Osteoblast (primary cell): ENCODE measurements at regions not wholly inside any gene's neighbourhood (a gene's known extent, or its start where the extent isn't known, plus 50 kb on each side); places are given as distances from the start of the nearest gene placed in this dataset.

Experiments
- DNase-seq: peaks from one replicate; pipeline ENCODE4 v3.0.0; 2011; ENCODE audit warnings: low spot score, mixed read lengths; ENCODE audit not compliant: insufficient read length; ENCODE audit errors: missing footprints
- H2AFZ ChIP-seq: 2 replicates; pipeline ENCODE4 v1.6.0; 2011; ENCODE audit warnings: mild to moderate bottlenecking, low read length
- H3K27ac ChIP-seq: 2 replicates; pipeline ENCODE4 v1.5.1; 2011; ENCODE audit warnings: mild to moderate bottlenecking, low read depth, low read length, moderate library complexity
- H3K27me3 ChIP-seq: 2 replicates; pipeline ENCODE4 v1.6.0; 2012; ENCODE audit warnings: mild to moderate bottlenecking, control low read depth, inconsistent platforms, low read length, moderate library complexity; ENCODE audit not compliant: insufficient read depth
- H3K36me3 ChIP-seq: 2 replicates; pipeline ENCODE4 v1.5.1; 2011; ENCODE audit warnings: mild to moderate bottlenecking, low read length, control low read depth, moderate library complexity; ENCODE audit not compliant: insufficient read depth
- H3K4me1 ChIP-seq: 2 replicates; pipeline ENCODE4 v1.5.1; 2011; ENCODE audit warnings: mild to moderate bottlenecking, low read length, control low read depth, moderate library complexity; ENCODE audit not compliant: insufficient read depth
- H3K4me2 ChIP-seq: 2 replicates; pipeline ENCODE4 v1.6.0; 2011; ENCODE audit warnings: mild to moderate bottlenecking, low read length; ENCODE audit not compliant: insufficient read depth
- H3K4me3 ChIP-seq: fragments of 200-600 bp; sonication (generic); 3 replicates; pipeline ENCODE4 v1.5.1; 2012; ENCODE audit warnings: mild to moderate bottlenecking, low read length, inconsistent platforms; ENCODE audit not compliant: insufficient read depth
- H3K79me2 ChIP-seq: 2 replicates; pipeline ENCODE4 v1.6.0; 2012; ENCODE audit warnings: mild to moderate bottlenecking, low read length, control low read depth, inconsistent platforms; ENCODE audit not compliant: insufficient read depth
- H3K9me3 ChIP-seq: 2 replicates; pipeline ENCODE4 v1.5.1; 2011; ENCODE audit warnings: low read depth, low read length, control low read depth
- H4K20me1 ChIP-seq: 2 replicates; pipeline ENCODE4 v1.6.0; 2012; ENCODE audit warnings: mild to moderate bottlenecking, low read length, control low read depth; ENCODE audit not compliant: insufficient read depth
- TF ChIP-seq, protein P1 (sequence below): IDR thresholded peaks from 2 replicates; pipeline ENCODE4 v1.5.1; 2011; ENCODE audit warnings: mild to moderate bottlenecking, low read depth, low read length, moderate library complexity; ENCODE audit errors: extremely low read depth

DNA sequence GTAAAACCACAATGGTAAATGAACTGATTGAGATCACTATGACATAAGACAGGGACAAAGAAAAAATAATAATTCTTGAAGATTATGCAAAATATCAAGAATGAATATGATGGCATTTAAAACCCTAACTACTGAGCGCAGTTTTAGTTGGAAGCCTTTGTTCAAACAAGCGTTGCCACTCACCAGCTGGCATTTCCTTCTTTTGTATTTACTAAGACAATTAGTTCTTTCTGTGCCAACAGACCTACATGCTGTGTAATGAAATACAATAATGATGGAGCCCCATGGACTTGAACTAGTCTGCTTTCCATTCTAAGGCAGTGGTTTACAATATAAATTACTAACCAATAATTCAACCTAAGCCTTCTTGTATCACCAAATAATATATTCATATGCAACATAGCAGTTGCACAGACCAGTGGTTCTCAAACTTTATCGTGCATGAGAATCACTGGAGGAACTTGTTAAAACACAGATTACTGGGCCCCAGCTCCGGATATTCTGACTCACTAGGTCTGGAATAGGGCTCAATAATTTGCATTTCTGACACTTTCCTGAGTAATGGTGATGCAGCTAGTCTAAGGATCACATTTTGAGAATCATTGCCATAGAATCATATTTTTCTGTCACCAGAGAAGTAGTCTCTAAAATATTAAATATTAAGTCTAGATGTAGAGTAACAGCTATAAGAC lies 196.4 kb upstream of the MAGEB18 start:
- Histone ChIP-seq H3K4me3 (no peak overlapping the region), H3K4me2 (no peak overlapping the region), H2AFZ (no peak overlapping the region), H3K79me2 (no peaks in the 10 kb centered on the region), H3K9me3 (peaks cover 3% of the 10 kb centered on the region), H4K20me1 (no peaks in the 10 kb centered on the region), H3K27me3 (no peaks in the 10 kb centered on the region), H3K36me3 (no peaks in the 10 kb centered on the region), H3K4me1 (no peaks in the 10 kb centered on the region), H3K27ac (no peak overlapping the region)
- DNase-seq = no peak
- TF ChIP-seq, protein P1, sequence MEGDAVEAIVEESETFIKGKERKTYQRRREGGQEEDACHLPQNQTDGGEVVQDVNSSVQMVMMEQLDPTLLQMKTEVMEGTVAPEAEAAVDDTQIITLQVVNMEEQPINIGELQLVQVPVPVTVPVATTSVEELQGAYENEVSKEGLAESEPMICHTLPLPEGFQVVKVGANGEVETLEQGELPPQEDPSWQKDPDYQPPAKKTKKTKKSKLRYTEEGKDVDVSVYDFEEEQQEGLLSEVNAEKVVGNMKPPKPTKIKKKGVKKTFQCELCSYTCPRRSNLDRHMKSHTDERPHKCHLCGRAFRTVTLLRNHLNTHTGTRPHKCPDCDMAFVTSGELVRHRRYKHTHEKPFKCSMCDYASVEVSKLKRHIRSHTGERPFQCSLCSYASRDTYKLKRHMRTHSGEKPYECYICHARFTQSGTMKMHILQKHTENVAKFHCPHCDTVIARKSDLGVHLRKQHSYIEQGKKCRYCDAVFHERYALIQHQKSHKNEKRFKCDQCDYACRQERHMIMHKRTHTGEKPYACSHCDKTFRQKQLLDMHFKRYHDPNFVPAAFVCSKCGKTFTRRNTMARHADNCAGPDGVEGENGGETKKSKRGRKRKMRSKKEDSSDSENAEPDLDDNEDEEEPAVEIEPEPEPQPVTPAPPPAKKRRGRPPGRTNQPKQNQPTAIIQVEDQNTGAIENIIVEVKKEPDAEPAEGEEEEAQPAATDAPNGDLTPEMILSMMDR = no peak

DNA sequence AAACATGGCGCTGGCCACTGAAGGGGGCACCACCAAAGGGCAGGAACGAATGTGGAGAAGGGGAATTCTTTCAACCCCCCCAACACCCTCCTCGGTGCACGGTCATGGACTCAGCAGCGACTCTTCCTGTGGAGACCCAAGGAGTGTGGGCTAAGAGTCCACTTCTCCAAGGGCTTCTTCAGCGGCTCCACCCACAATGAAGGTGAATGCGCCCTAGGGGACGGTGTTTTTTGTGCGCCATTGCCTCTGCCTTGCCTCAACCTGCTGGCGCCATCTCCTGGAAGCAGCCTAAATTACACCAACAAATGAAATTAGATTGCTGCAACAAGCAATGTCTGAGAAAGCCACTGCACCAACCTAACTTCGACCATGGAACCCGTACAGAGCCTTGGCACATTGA lies 169.2 kb upstream of the MAGEB18 start:
- no peak overlapping the region for H3K27ac ChIP-seq
- H4K20me1 ChIP-seq = no peaks in the 10 kb centered on the region
- no peak for DNase-seq
- no peaks in the 10 kb centered on the region for H3K4me1 ChIP-seq
- H3K9me3 ChIP-seq = no peaks in the 10 kb centered on the region
- no peak overlapping the region for H2AFZ ChIP-seq
- no peak overlapping the region for H3K4me3 ChIP-seq
- TF ChIP-seq, protein P1 = no peak
- H3K4me2 ChIP-seq = no peak overlapping the region
- no peaks in the 10 kb centered on the region for H3K27me3 ChIP-seq
- no peaks in the 10 kb centered on the region for H3K79me2 ChIP-seq
- H3K36me3 ChIP-seq = no peaks in the 10 kb centered on the region

DNA sequence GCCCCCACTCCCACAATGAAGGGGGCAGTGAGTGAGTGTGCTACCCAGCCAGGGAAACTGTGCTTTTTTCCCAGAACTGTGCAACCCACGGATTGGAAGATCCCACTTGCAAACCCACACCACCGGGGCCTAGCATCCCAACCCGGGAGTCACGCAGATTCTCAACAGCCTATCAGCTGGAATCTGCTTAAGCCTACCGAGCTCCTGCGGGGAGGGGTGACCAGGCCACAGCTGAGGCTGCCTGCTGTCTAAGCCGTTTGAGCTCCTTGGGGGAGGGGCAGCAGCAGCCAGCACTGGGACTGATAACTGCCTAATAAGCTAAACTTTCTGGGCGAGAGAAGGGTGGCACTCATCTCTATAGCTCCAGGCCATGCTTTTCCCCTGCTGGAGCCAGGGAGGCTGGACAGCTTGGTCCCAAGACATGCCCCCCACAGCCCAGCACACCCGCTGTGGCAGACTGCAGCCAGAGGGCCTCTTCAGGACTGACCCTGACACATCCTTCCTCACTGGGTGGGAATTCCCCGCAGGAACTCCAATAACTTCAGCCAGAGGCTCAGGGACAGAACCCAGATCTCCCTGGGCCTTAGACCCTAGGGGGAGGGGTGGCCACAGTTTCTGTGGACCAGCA lies 161.3 kb upstream of the MAGEB18 start:
- no peaks in the 10 kb centered on the region for H3K36me3 ChIP-seq
- no peaks in the 10 kb centered on the region for H4K20me1 ChIP-seq
- no peak overlapping the region for H3K4me2 ChIP-seq
- H3K4me3 ChIP-seq = no peak overlapping the region
- DNase-seq = no peak
- no peaks in the 10 kb centered on the region for H3K9me3 ChIP-seq
- H3K79me2 ChIP-seq = no peaks in the 10 kb centered on the region
- TF ChIP-seq, protein P1 = no peak
- H3K27me3 ChIP-seq = no peaks in the 10 kb centered on the region
- no peak overlapping the region for H3K27ac ChIP-seq
- no peaks in the 10 kb centered on the region for H3K4me1 ChIP-seq
- H2AFZ ChIP-seq = no peak overlapping the region

DNA sequence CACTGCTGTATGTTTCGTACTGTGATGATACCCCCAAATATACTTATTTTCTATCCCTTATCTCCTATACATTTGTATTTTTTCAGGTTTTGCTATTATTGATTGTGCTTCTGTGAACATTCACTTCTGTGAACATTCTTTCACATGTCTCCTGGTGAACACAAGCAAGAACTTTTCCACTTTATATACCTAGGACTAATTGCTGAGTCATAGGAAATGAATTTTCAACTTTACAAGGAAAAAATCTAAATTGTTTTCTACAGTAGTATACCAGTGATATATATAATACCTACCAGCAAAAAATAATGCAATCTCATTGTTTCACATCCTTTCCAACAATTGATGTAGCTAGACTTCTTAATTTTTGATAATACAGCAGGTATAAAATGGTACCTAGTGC lies 139.5 kb upstream of the MAGEB18 start:
- no peaks in the 10 kb centered on the region for H3K9me3 ChIP-seq
- H3K27ac ChIP-seq = no peak overlapping the region
- no peak overlapping the region for H2AFZ ChIP-seq
- TF ChIP-seq, protein P1 = no peak
- no peak overlapping the region for H3K4me3 ChIP-seq
- H3K36me3 ChIP-seq = no peaks in the 10 kb centered on the region
- no peak for DNase-seq
- no peaks in the 10 kb centered on the region for H3K27me3 ChIP-seq
- H3K4me2 ChIP-seq = no peak overlapping the region
- H3K4me1 ChIP-seq = no peaks in the 10 kb centered on the region
- H4K20me1 ChIP-seq = no peaks in the 10 kb centered on the region
- no peaks in the 10 kb centered on the region for H3K79me2 ChIP-seq
